Memory B cell (primary cell): ENCODE measurements at regions not wholly inside any gene's neighbourhood (a gene's known extent, or its start where the extent isn't known, plus 50 kb on each side); places are given as distances from the start of the nearest gene placed in this dataset.
"Not testable (repeated sequence)": the region's sequence is repeated elsewhere in the genome, so short reads cannot be mapped to it uniquely, and the experiment has no call there.

ENCODE experiments used
- ATAC-seq: fragments of 150-1000 bp; cut with Tn5 transposase; 2 replicates; pipeline ENCODE4 v1.10.0; 2021; ENCODE audit warnings: low read depth, mild to moderate bottlenecking, moderate library complexity
- DNase-seq, 2 donors: peaks; one replicate each; pipeline ENCODE4 v3.0.0; 2022; ENCODE audit warnings: low spot score in 2 of 2
- H3K27ac Mint-ChIP-seq: one replicate; pipeline ENCODE4 v1.8.0; 2022; ENCODE audit warnings: mild to moderate bottlenecking, moderate library complexity, mixed read lengths
- H3K27me3 Mint-ChIP-seq: one replicate; pipeline ENCODE4 v1.8.0; 2022; ENCODE audit warnings: mixed read lengths
- H3K36me3 Mint-ChIP-seq: one replicate; pipeline ENCODE4 v1.8.0; 2022; ENCODE audit warnings: mild to moderate bottlenecking, mixed read lengths
- H3K4me1 Mint-ChIP-seq: one replicate; pipeline ENCODE4 v1.8.0; 2022; ENCODE audit warnings: mixed read lengths
- H3K4me3 Mint-ChIP-seq: one replicate; pipeline ENCODE4 v1.8.0; 2022; ENCODE audit warnings: mild to moderate bottlenecking, moderate library complexity, mixed read lengths
- H3K9me3 Mint-ChIP-seq: one replicate; pipeline ENCODE4 v1.8.0; 2022; ENCODE audit warnings: mixed read lengths

- no peak for DNase-seq
- Mint-ChIP-seq H3K4me1 (peaks cover 2% of the 10 kb centered on the region), H3K27me3 (peaks cover 3% of the 10 kb centered on the region), H3K36me3 (no peaks in the 10 kb centered on the region), H3K27ac (no peak overlapping the region), H3K9me3 (no peaks in the 10 kb centered on the region), H3K4me3 (no peak overlapping the region)
- ATAC-seq: no peak
Measured at GRCh38 chr13:27327633-27328032, 57.0 kb downstream of the RASL11A start.

- Mint-ChIP-seq H3K4me1 (peaks cover 2% of the 10 kb centered on the region), H3K36me3 (no peaks in the 10 kb centered on the region)
- no peak for ATAC-seq
Measured at GRCh38 chr13:27329210-27329609, 58.6 kb downstream of the RASL11A start.

GRCh38 chr13:27334774-27335435, 64.3 kb downstream of the RASL11A start:
- ATAC-seq (no peak), DNase-seq (no peak)
- H3K36me3 Mint-ChIP-seq: no peaks in the 10 kb centered on the region
- H3K27me3 Mint-ChIP-seq: peaks cover 8% of the 10 kb centered on the region
- H3K27ac Mint-ChIP-seq: no peak overlapping the region
- H3K4me3 Mint-ChIP-seq: no peak overlapping the region
- H3K4me1 Mint-ChIP-seq: peaks cover 9% of the 10 kb centered on the region
- no peaks in the 10 kb centered on the region for H3K9me3 Mint-ChIP-seq

More at GRCh38 chr13:27329210-27329609, 58.6 kb downstream of the RASL11A start:
- Mint-ChIP-seq H3K27ac (no peak overlapping the region), H3K27me3 (peaks cover 3% of the 10 kb centered on the region), H3K4me3 (no peak overlapping the region), H3K9me3 (no peaks in the 10 kb centered on the region)
- DNase-seq: no peak

- ATAC-seq: no peak
- no peak overlapping the region for H3K27ac Mint-ChIP-seq
- H3K4me1 Mint-ChIP-seq: peaks cover 9% of the 10 kb centered on the region
Measured at GRCh38 chr13:27336014-27336673, 65.5 kb downstream of the RASL11A start.

GRCh38 chr13:27338207-27338606, 67.6 kb downstream of the RASL11A start:
- Mint-ChIP-seq H3K4me3 (no peak overlapping the region), H3K27me3 (peaks cover 6% of the 10 kb centered on the region), H3K27ac (no peak overlapping the region), H3K4me1 (peaks cover 9% of the 10 kb centered on the region), H3K36me3 (no peaks in the 10 kb centered on the region), H3K9me3 (no peaks in the 10 kb centered on the region)
- no peak for ATAC-seq
- DNase-seq: no peak

More at GRCh38 chr13:27336014-27336673, 65.5 kb downstream of the RASL11A start:
- H3K36me3 Mint-ChIP-seq: no peaks in the 10 kb centered on the region
- H3K4me3 Mint-ChIP-seq: no peak overlapping the region
- peaks cover 6% of the 10 kb centered on the region for H3K27me3 Mint-ChIP-seq
- no peak for DNase-seq
- no peaks in the 10 kb centered on the region for H3K9me3 Mint-ChIP-seq

- H3K27me3 Mint-ChIP-seq: peaks cover 6% of the 10 kb centered on the region
- no peaks in the 10 kb centered on the region for H3K9me3 Mint-ChIP-seq
- H3K4me1 Mint-ChIP-seq: peaks cover 9% of the 10 kb centered on the region
- H3K36me3 Mint-ChIP-seq: no peaks in the 10 kb centered on the region
- peak; percentile 60 for ATAC-seq
- no peak overlapping the region for H3K27ac Mint-ChIP-seq
- H3K4me3 Mint-ChIP-seq: no peak overlapping the region
- DNase-seq: no peak
Measured at GRCh38 chr13:27338816-27339215, 68.2 kb downstream of the RASL11A start.

GRCh38 chr13:27339299-27339698, 68.7 kb downstream of the RASL11A start:
- peaks cover 9% of the 10 kb centered on the region for H3K4me1 Mint-ChIP-seq
- peak; percentile 89 for ATAC-seq
- no peaks in the 10 kb centered on the region for H3K36me3 Mint-ChIP-seq
- H3K27me3 Mint-ChIP-seq: peaks cover 6% of the 10 kb centered on the region
- DNase-seq: no peak
- no peaks in the 10 kb centered on the region for H3K9me3 Mint-ChIP-seq
- no peak overlapping the region for H3K27ac Mint-ChIP-seq
- H3K4me3 Mint-ChIP-seq: no peak overlapping the region

- Mint-ChIP-seq H3K4me3 (no peak overlapping the region), H3K36me3 (no peaks in the 10 kb centered on the region), H3K9me3 (no peaks in the 10 kb centered on the region), H3K27me3 (peaks cover 6% of the 10 kb centered on the region), H3K27ac (no peak overlapping the region), H3K4me1 (peaks cover 9% of the 10 kb centered on the region)
- ATAC-seq: no peak
- no peak for DNase-seq
Measured at GRCh38 chr13:27341616-27342015, 71.0 kb downstream of the RASL11A start.

- Mint-ChIP-seq H3K4me1 (peaks cover 19% of the 10 kb centered on the region), H3K27ac (peak overlapping the region; percentile 26), H3K9me3 (no peaks in the 10 kb centered on the region), H3K27me3 (no peaks in the 10 kb centered on the region), H3K36me3 (no peaks in the 10 kb centered on the region), H3K4me3 (peak overlapping the region; percentile 77)
- DNase-seq (no peak), ATAC-seq (peak; percentile 23)
Measured at GRCh38 chr13:27347211-27347772, 76.7 kb downstream of the RASL11A start.

GRCh38 chr13:27348461-27348860, 76.0 kb upstream of the GTF3A start:
- Mint-ChIP-seq H3K4me1 (peaks cover 29% of the 10 kb centered on the region), H3K27me3 (no peaks in the 10 kb centered on the region), H3K4me3 (no peak overlapping the region), H3K36me3 (no peaks in the 10 kb centered on the region), H3K27ac (no peak overlapping the region), H3K9me3 (no peaks in the 10 kb centered on the region)
- DNase-seq: no peak
- no peak for ATAC-seq

GRCh38 chr13:27349458-27349857, 75.0 kb upstream of the GTF3A start:
- DNase-seq: no peak
- H3K36me3 Mint-ChIP-seq: no peaks in the 10 kb centered on the region
- no peaks in the 10 kb centered on the region for H3K27me3 Mint-ChIP-seq
- H3K4me1 Mint-ChIP-seq: peaks cover 34% of the 10 kb centered on the region
- no peak for ATAC-seq
- H3K4me3 Mint-ChIP-seq: no peak overlapping the region
- H3K27ac Mint-ChIP-seq: no peak overlapping the region
- no peaks in the 10 kb centered on the region for H3K9me3 Mint-ChIP-seq

- H3K4me3 Mint-ChIP-seq, H3K9me3 Mint-ChIP-seq, DNase-seq, H3K27me3 Mint-ChIP-seq, ATAC-seq, H3K36me3 Mint-ChIP-seq, H3K27ac Mint-ChIP-seq: not testable (repeated sequence)
- H3K4me1 Mint-ChIP-seq: peaks cover 34% of the 10 kb centered on the region
Measured at GRCh38 chr13:27350825-27351224, 73.6 kb upstream of the GTF3A start.

GRCh38 chr13:27352698-27353097, 71.7 kb upstream of the GTF3A start:
- Mint-ChIP-seq H3K9me3 (no peaks in the 10 kb centered on the region), H3K4me1 (peaks cover 27% of the 10 kb centered on the region), H3K4me3 (peak overlapping the region; percentile 72), H3K27ac (peak overlapping the region; percentile 87), H3K36me3 (no peaks in the 10 kb centered on the region), H3K27me3 (peaks cover 1% of the 10 kb centered on the region)
- ATAC-seq (peak; percentile 18), DNase-seq (no peak)

GRCh38 chr13:27353166-27353583, 71.2 kb upstream of the GTF3A start:
- Mint-ChIP-seq H3K27me3 (peaks cover 1% of the 10 kb centered on the region), H3K4me1 (peaks cover 22% of the 10 kb centered on the region), H3K36me3 (no peaks in the 10 kb centered on the region), H3K27ac (peak overlapping the region; percentile 87), H3K9me3 (no peaks in the 10 kb centered on the region), H3K4me3 (peak overlapping the region; percentile 72)
- ATAC-seq (peak; percentile 93), DNase-seq (peak in 1 of 2 donors; percentile 22)
